Large intestine (tissue), 3 donors: ENCODE measurements at regions not wholly inside any gene's neighbourhood (a gene's known extent, or its start where the extent isn't known, plus 50 kb on each side); places are given as distances from the start of the nearest gene placed in this dataset.
"Not testable (repeated sequence)": the region's sequence is repeated elsewhere in the genome, so short reads cannot be mapped to it uniquely, and the experiment has no call there.

Experiments used
- DNase-seq, 2 donors: peaks; one replicate each; pipeline versions ENCODE4 v3.0.0 to v3.0.0-alpha.2; 2013
- H3K27ac ChIP-seq: one replicate; pipeline ENCODE4 v1.5.1; 2013; ENCODE audit warnings: low read length
- H3K27me3 ChIP-seq: 2 replicates; pipeline ENCODE4 v1.6.1; 2013; ENCODE audit warnings: low read length; ENCODE audit not compliant: control insufficient read depth, insufficient read depth
- H3K36me3 ChIP-seq: 2 replicates; pipeline ENCODE4 v1.6.1; 2013; ENCODE audit warnings: low read length; ENCODE audit not compliant: control insufficient read depth, insufficient read depth
- H3K4me1 ChIP-seq: one replicate; pipeline ENCODE4 v1.6.1; 2013; ENCODE audit warnings: low read length; ENCODE audit not compliant: control insufficient read depth, insufficient read depth
- H3K4me3 ChIP-seq: one replicate; pipeline ENCODE4 v1.5.1; 2013; ENCODE audit warnings: low read length
- H3K9me3 ChIP-seq: one replicate; pipeline ENCODE4 v1.6.1; 2013; ENCODE audit warnings: mild to moderate bottlenecking, low read depth, low read length, moderate library complexity; ENCODE audit not compliant: control insufficient read depth
- WGBS: methylation state at CpG from one replicate; pipeline ENCODE4 v1.1.5; 2013; ENCODE audit warnings: low lambda C conversion rate; ENCODE audit not compliant: insufficient coverage; 5-methylcytosine and 5-hydroxymethylcytosine counted together

- no peak overlapping the region for H3K27ac ChIP-seq
- no peaks in the 10 kb centered on the region for H3K36me3 ChIP-seq
- no peak for DNase-seq
- no CpG with 5 or more reads among the region's 1 CpG for WGBS
- H3K4me1 ChIP-seq = no peaks in the 10 kb centered on the region
- H3K9me3 ChIP-seq = no peaks in the 10 kb centered on the region
- H3K27me3 ChIP-seq = no peaks in the 10 kb centered on the region
- H3K4me3 ChIP-seq = no peak overlapping the region
Measured at GRCh38 chr13:85586422-85586831, 212.8 kb downstream of the SLITRK6 start.

- no peaks in the 10 kb centered on the region for H3K27me3 ChIP-seq
- H3K4me1 ChIP-seq = no peaks in the 10 kb centered on the region
- DNase-seq = no peak
- no peaks in the 10 kb centered on the region for H3K36me3 ChIP-seq
- no peak overlapping the region for H3K4me3 ChIP-seq
- 88% methylated on average over 1 of the region's 1 CpG for WGBS
- H3K27ac ChIP-seq = no peak overlapping the region
- no peaks in the 10 kb centered on the region for H3K9me3 ChIP-seq
Measured at GRCh38 chr13:85582890-85583289, 216.3 kb downstream of the SLITRK6 start.

- Histone ChIP-seq H3K4me1 (no peaks in the 10 kb centered on the region), H3K9me3 (no peaks in the 10 kb centered on the region), H3K36me3 (no peaks in the 10 kb centered on the region), H3K27me3 (no peaks in the 10 kb centered on the region), H3K4me3 (no peak overlapping the region), H3K27ac (no peak overlapping the region)
- no peak for DNase-seq
Measured at GRCh38 chr13:85575110-85575509, 224.1 kb downstream of the SLITRK6 start.

GRCh38 chr13:85567909-85568308 is 231.3 kb downstream of the SLITRK6 start:
- H3K27me3 ChIP-seq = no peaks in the 10 kb centered on the region
- no peak overlapping the region for H3K4me3 ChIP-seq
- no peak for DNase-seq
- H3K9me3 ChIP-seq = no peaks in the 10 kb centered on the region
- H3K4me1 ChIP-seq = no peaks in the 10 kb centered on the region
- WGBS = 57% methylated on average over 1 of the region's 2 CpGs
- no peaks in the 10 kb centered on the region for H3K36me3 ChIP-seq
- no peak overlapping the region for H3K27ac ChIP-seq

GRCh38 chr13:85565652-85566051 is 233.6 kb downstream of the SLITRK6 start:
- Histone ChIP-seq H3K4me3 (no peak overlapping the region), H3K27me3 (no peaks in the 10 kb centered on the region), H3K4me1 (no peaks in the 10 kb centered on the region), H3K36me3 (no peaks in the 10 kb centered on the region), H3K9me3 (no peaks in the 10 kb centered on the region), H3K27ac (no peak overlapping the region)
- no peak for DNase-seq
- 93% methylated on average over 2 of the region's 6 CpGs for WGBS

GRCh38 chr13:85564598-85564997 is 234.6 kb downstream of the SLITRK6 start:
- H3K27ac ChIP-seq = no peak overlapping the region
- no peaks in the 10 kb centered on the region for H3K9me3 ChIP-seq
- no peaks in the 10 kb centered on the region for H3K4me1 ChIP-seq
- WGBS = 80% methylated on average over 1 of the region's 1 CpG
- no peak for DNase-seq
- H3K4me3 ChIP-seq = no peak overlapping the region
- no peaks in the 10 kb centered on the region for H3K27me3 ChIP-seq
- no peaks in the 10 kb centered on the region for H3K36me3 ChIP-seq

GRCh38 chr13:85562282-85562681 is 236.9 kb downstream of the SLITRK6 start:
- Histone ChIP-seq H3K36me3 (no peaks in the 10 kb centered on the region), H3K4me1 (no peaks in the 10 kb centered on the region), H3K27me3 (no peaks in the 10 kb centered on the region), H3K27ac (no peak overlapping the region), H3K9me3 (no peaks in the 10 kb centered on the region), H3K4me3 (no peak overlapping the region)
- no CpG with 5 or more reads among the region's 6 CpGs for WGBS
- no peak for DNase-seq

GRCh38 chr13:85557691-85558467 is 241.3 kb downstream of the SLITRK6 start:
- no peaks in the 10 kb centered on the region for H3K27me3 ChIP-seq
- 85% methylated on average over 2 of the region's 6 CpGs for WGBS
- H3K4me1 ChIP-seq = no peaks in the 10 kb centered on the region
- no peaks in the 10 kb centered on the region for H3K36me3 ChIP-seq
- no peaks in the 10 kb centered on the region for H3K9me3 ChIP-seq
- H3K27ac ChIP-seq = no peak overlapping the region
- H3K4me3 ChIP-seq = no peak overlapping the region
- DNase-seq = no peak

- no CpG with 5 or more reads among the region's 1 CpG for WGBS
- Histone ChIP-seq H3K9me3 (no peaks in the 10 kb centered on the region), H3K36me3 (no peaks in the 10 kb centered on the region), H3K4me3 (no peak overlapping the region), H3K27me3 (no peaks in the 10 kb centered on the region), H3K27ac (no peak overlapping the region), H3K4me1 (no peaks in the 10 kb centered on the region)
- DNase-seq = no peak
Measured at GRCh38 chr13:85551012-85551411, 248.2 kb downstream of the SLITRK6 start.

- H3K4me1 ChIP-seq = no peaks in the 10 kb centered on the region
Measured at GRCh38 chr13:85549819-85550218, 249.4 kb downstream of the SLITRK6 start.

GRCh38 chr13:85548845-85549244 is 250.4 kb downstream of the SLITRK6 start:
- not testable (repeated sequence) for H3K27ac ChIP-seq, H3K4me1 ChIP-seq, H3K9me3 ChIP-seq, H3K4me3 ChIP-seq, H3K36me3 ChIP-seq, DNase-seq, H3K27me3 ChIP-seq

More at GRCh38 chr13:85549819-85550218, 249.4 kb downstream of the SLITRK6 start:
- WGBS = no CpG with 5 or more reads among the region's 2 CpGs
- Histone ChIP-seq H3K4me3 (no peak overlapping the region), H3K36me3 (no peaks in the 10 kb centered on the region), H3K27me3 (no peaks in the 10 kb centered on the region), H3K27ac (no peak overlapping the region), H3K9me3 (no peaks in the 10 kb centered on the region)
- DNase-seq = no peak
